ENCODE measurements at regions not wholly inside any gene's neighbourhood (a gene's known extent, or its start where the extent isn't known, plus 50 kb on each side); places are given as distances from the start of the nearest gene placed in this dataset.

GRCh38 chr3:147162743-147163142 lies 243.6 kb downstream of the ZIC4 start:
- H4K20me1 ChIP-seq (ENCODE audit: insufficient read depth): no peaks in the 10 kb centered on the region
- ChIA-PET CTCF (interaction anchor here (0.6 kb wide), 1 partner anchor 91 kb away, joined by 3 read pairs; no protein-coding TSS in a partner anchor), POLR2A (no interaction called here)
- H3K36me3 ChIP-seq (replicated peaks in 1 of 2; ENCODE audit: control insufficient read depth in 1 of 2, insufficient read depth in 2 of 2, low read length in 1 of 2): no peaks in the 10 kb centered on the region
- no peak overlapping the region for H2AFZ ChIP-seq (ENCODE audit: low read depth)
- TF ChIP-seq FOXM1 (IDR thresholded peaks at IDR 0.05; ENCODE audit: low read depth) (no peak), USF1 (IDR thresholded peaks at IDR 0.05; ENCODE audit: borderline replicate concordance, low read depth) (no peak), MEF2A (IDR thresholded peaks at IDR 0.05; ENCODE audit: borderline replicate concordance, low read depth) (no peak), GATA2 (CRISPR knock-in tag; IDR thresholded peaks at IDR 0.05) (no peak), PBX3 (IDR thresholded peaks at IDR 0.05) (no peak), NRF1 (IDR thresholded peaks at IDR 0.05; ENCODE audit: low read depth, low read length) (no peak), TCF12 (IDR thresholded peaks at IDR 0.05) (no peak), MAX (IDR thresholded peaks at IDR 0.05; ENCODE audit: low read depth) (no peak), JUND (IDR thresholded peaks at IDR 0.05) (no peak), FOXJ3 (CRISPR knock-in tag; IDR thresholded peaks at IDR 0.05) (no peak), REST (IDR thresholded peaks at IDR 0.05; ENCODE audit: low read depth, low read length) (no peak), POLR2AphosphoS5 (IDR thresholded peaks at IDR 0.05; ENCODE audit: low read depth, low read length) (no peak)
- H3K9ac ChIP-seq: no peak overlapping the region
- no peaks in the 10 kb centered on the region for H3F3A ChIP-seq (replicated peaks; ENCODE audit: insufficient read depth)
- H3K79me2 ChIP-seq (ENCODE audit: insufficient read depth): no peaks in the 10 kb centered on the region
- no peaks in the 10 kb centered on the region for H3K9me3 ChIP-seq
- H3K4me1 ChIP-seq (ENCODE audit: control insufficient read depth in 1 of 2, insufficient read depth in 2 of 2, low read depth in 1 of 2, low read length in 1 of 2): no peaks in the 10 kb centered on the region
- no peak for DNase-seq
- H3K4me3 ChIP-seq (ENCODE audit: low read depth in 2 of 2, low read length in 1 of 2): no peak overlapping the region
- no peak overlapping the region for H3K4me2 ChIP-seq
- no peaks in the 10 kb centered on the region for H3K9me2 ChIP-seq
- no peak overlapping the region for H3K27ac ChIP-seq (ENCODE audit: low read depth in 2 of 2, low read length in 1 of 2)
- no peaks in the 10 kb centered on the region for H3K27me3 ChIP-seq (ENCODE audit: insufficient read depth)

GRCh38 chr3:147161833-147162232 lies 244.5 kb downstream of the ZIC4 start:
- no peak overlapping the region for H3K4me3 ChIP-seq (ENCODE audit: low read depth in 2 of 2, low read length in 1 of 2)
- no peak overlapping the region for H3K27ac ChIP-seq (ENCODE audit: low read depth in 2 of 2, low read length in 1 of 2)
- TF ChIP-seq FOXJ3 (CRISPR knock-in tag; IDR thresholded peaks at IDR 0.05) (no peak), ZBTB33 (IDR thresholded peaks at IDR 0.05; ENCODE audit: borderline replicate concordance, low read depth) (no peak), PBX3 (IDR thresholded peaks at IDR 0.05) (no peak), RFX5 (IDR thresholded peaks at IDR 0.05; ENCODE audit: low read length) (no peak), MAX (IDR thresholded peaks at IDR 0.05; ENCODE audit: low read depth) (no peak), FOXM1 (IDR thresholded peaks at IDR 0.05; ENCODE audit: low read depth) (no peak), CTCF (IDR thresholded peaks at IDR 0.05) (no peak), RCOR1 (IDR thresholded peaks at IDR 0.05; ENCODE audit: low read length) (no peak), GABPA (IDR thresholded peaks at IDR 0.05; ENCODE audit: low read depth) (no peak)
- ChIA-PET CTCF (interaction anchor here (0.6 kb wide), 1 partner anchor 90 kb away, joined by 3 read pairs; no protein-coding TSS in a partner anchor), POLR2A (no interaction called here)
- no peaks in the 10 kb centered on the region for H3F3A ChIP-seq (replicated peaks; ENCODE audit: insufficient read depth)
- no peak overlapping the region for H2AFZ ChIP-seq (ENCODE audit: low read depth)
- no peaks in the 10 kb centered on the region for H4K20me1 ChIP-seq (ENCODE audit: insufficient read depth)
- no peaks in the 10 kb centered on the region for H3K9me2 ChIP-seq
- no peaks in the 10 kb centered on the region for H3K36me3 ChIP-seq (replicated peaks in 1 of 2; ENCODE audit: control insufficient read depth in 1 of 2, insufficient read depth in 2 of 2, low read length in 1 of 2)
- WGBS (ENCODE audit: low lambda C conversion rate): 8% methylated on average over 3 of the region's 3 CpGs
- no peak overlapping the region for H3K4me2 ChIP-seq
- no peak overlapping the region for H3K9ac ChIP-seq
- no peak for DNase-seq
- H3K79me2 ChIP-seq (ENCODE audit: insufficient read depth): no peaks in the 10 kb centered on the region
- no peaks in the 10 kb centered on the region for H3K9me3 ChIP-seq
- H3K27me3 ChIP-seq (ENCODE audit: insufficient read depth): no peaks in the 10 kb centered on the region
- H3K4me1 ChIP-seq (ENCODE audit: control insufficient read depth in 1 of 2, insufficient read depth in 2 of 2, low read depth in 1 of 2, low read length in 1 of 2): no peaks in the 10 kb centered on the region

Data from SK-N-SH (cell line).